H1 (cell line): ENCODE measurements at regions not wholly inside any gene's neighbourhood (a gene's known extent, or its start where the extent isn't known, plus 50 kb on each side); places are given as distances from the start of the nearest gene placed in this dataset.

Experiments used
- ATF2 ChIP-seq: IDR thresholded peaks from 2 replicates; pipeline ENCODE4 v1.6.1; 2012; ENCODE audit warnings: low read length, inconsistent platforms
- CBX8 ChIP-seq: fragments of 300-800, 300-1000 bp; sonication (generic); IDR thresholded peaks from 2 replicates; pipeline ENCODE4 v1.7.1; 2016; ENCODE audit warnings: low read depth, low read length, borderline replicate concordance
- CTCF ChIP-seq, 3 experiments: IDR thresholded peaks; 1 replicate in 2 of 3; 2 replicates in 1 of 3; pipeline versions ENCODE4 v1.5.1 to v1.6.1; 2011; ENCODE audit warnings: low read length in 3 of 3, mild to moderate bottlenecking in 3 of 3, inconsistent platforms in 2 of 3, low read depth in 1 of 3, moderate library complexity in 1 of 3; ENCODE audit not compliant: insufficient read depth in 1 of 3; ENCODE audit errors: control extremely low read depth in 1 of 3
- EP300 ChIP-seq, 2 experiments: IDR thresholded peaks; 1 replicate in 1 of 2; 2 replicates in 1 of 2; pipeline ENCODE4 v1.6.1; 2011 to 2012; ENCODE audit warnings: low read depth in 2 of 2, low read length in 2 of 2, mild to moderate bottlenecking in 2 of 2, borderline replicate concordance in 1 of 2, inconsistent platforms in 1 of 2, moderate library complexity in 1 of 2
- GABPA ChIP-seq: IDR thresholded peaks from 2 replicates; pipeline ENCODE4 v1.6.1; 2011; ENCODE audit warnings: mild to moderate bottlenecking, low read length, moderate library complexity, borderline replicate concordance; ENCODE audit not compliant: insufficient read depth
- JUN ChIP-seq: IDR thresholded peaks from 2 replicates; pipeline ENCODE4 v1.6.1; 2011; ENCODE audit warnings: low read depth, mild to moderate bottlenecking, improper control_type of control experiment, low read length
- SP1 ChIP-seq: IDR thresholded peaks from 2 replicates; pipeline ENCODE4 v1.6.1; 2011; ENCODE audit warnings: low read depth, low read length

- TF ChIP-seq CTCF (IDR thresholded peaks at IDR 0.05; ENCODE audit: control extremely low read depth in 1 of 3, insufficient read depth in 1 of 3, low read depth in 1 of 3, low read length in 3 of 3): no peak
- TF ChIP-seq EP300 (IDR thresholded peaks at IDR 0.05; ENCODE audit: borderline replicate concordance in 1 of 2, low read depth in 2 of 2, low read length in 2 of 2): no peak
- no peak for TF ChIP-seq JUN
- TF ChIP-seq ATF2: no peak
- TF ChIP-seq GABPA: no peak
- no peak for TF ChIP-seq CBX8
- TF ChIP-seq SP1: no peak
Observed at GRCh38 chr5:160968480-160968879, 116.5 kb upstream of the ATP10B start.
